ENCODE measurements at regions not wholly inside any gene's neighbourhood (a gene's known extent, or its start where the extent isn't known, plus 50 kb on each side); places are given as distances from the start of the nearest gene placed in this dataset.

DNA sequence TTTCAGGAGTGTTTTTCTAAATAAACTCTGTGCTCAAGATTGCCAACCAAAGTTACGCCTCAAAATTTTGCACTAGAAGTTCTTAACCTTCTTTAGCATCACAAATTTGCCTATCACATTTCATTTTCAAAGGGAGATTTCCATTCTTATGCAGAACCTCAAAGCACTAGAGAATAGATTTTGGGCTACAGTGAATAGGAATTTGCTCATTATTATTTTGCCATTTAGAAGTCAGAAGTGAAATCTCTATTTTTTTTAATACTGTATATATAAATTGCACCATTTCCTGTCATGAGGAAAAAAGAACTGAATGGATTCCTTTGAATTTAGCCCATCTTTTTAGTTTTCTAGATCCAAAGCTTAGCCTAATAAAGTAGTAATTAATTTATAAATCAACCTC, 796.4 kb downstream of the ADGRL2 start:
- no peak for TF ChIP-seq POLR2A (IDR thresholded peaks at IDR 0.05)
- TF ChIP-seq, protein P1, sequence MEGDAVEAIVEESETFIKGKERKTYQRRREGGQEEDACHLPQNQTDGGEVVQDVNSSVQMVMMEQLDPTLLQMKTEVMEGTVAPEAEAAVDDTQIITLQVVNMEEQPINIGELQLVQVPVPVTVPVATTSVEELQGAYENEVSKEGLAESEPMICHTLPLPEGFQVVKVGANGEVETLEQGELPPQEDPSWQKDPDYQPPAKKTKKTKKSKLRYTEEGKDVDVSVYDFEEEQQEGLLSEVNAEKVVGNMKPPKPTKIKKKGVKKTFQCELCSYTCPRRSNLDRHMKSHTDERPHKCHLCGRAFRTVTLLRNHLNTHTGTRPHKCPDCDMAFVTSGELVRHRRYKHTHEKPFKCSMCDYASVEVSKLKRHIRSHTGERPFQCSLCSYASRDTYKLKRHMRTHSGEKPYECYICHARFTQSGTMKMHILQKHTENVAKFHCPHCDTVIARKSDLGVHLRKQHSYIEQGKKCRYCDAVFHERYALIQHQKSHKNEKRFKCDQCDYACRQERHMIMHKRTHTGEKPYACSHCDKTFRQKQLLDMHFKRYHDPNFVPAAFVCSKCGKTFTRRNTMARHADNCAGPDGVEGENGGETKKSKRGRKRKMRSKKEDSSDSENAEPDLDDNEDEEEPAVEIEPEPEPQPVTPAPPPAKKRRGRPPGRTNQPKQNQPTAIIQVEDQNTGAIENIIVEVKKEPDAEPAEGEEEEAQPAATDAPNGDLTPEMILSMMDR (IDR thresholded peaks at IDR 0.05), result no peak
- no peak overlapping the region for H3K4me3 ChIP-seq
- H3K9me3 ChIP-seq (replicated peaks in 1 of 3), result no peaks in the 10 kb centered on the region
- no peaks in the 10 kb centered on the region for H3K36me3 ChIP-seq (replicated peaks in 1 of 2)
- intact Hi-C loops (cut with DNase I), result no loop called here
- no peak for DNase-seq
- no peak overlapping the region for H3K27ac ChIP-seq
- 79 to 90% (median 85%) methylated on average over 1 of the region's 1 CpG for WGBS, 4 donors
- no peaks in the 10 kb centered on the region for H3K27me3 ChIP-seq
- no peaks in the 10 kb centered on the region for H3K4me1 ChIP-seq (replicated peaks in 1 of 2)

DNA sequence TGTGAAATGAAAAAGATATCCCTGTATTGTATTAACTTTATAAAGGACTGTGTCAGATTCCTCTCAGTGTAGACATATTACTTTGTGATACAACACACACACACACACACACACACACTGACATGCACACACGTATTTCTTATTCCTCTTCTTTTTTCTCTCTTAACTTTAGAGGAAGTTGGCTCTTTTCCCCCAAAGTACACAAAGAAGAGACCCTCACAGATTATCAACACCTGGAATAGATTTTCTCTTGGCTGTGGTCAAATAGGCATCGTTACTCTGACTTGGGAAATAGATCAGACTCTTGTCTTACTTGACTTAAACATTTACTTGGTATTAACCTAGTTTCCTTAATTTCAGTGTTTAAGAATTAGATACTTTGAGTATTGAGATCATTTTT, 792.8 kb downstream of the ADGRL2 start:
- DNase-seq, result no peak

DNA sequence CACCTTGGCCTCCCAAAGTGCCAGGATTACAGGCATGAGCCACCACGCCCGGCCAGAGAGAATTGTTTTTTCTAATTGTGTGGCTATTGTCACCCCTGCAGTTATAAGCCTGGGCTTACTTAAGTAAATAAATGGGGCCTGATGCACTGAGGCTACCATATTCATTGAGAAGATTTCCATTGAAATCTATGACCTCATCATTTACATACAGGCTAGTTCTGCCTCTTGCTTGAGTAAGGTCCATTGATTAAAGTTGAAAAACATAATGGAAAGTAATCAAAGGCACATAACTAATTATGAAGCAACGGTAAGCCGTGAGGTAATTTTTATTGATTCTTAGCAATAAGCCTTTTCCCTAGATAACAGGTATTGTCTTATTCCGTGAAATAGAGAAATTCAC, 788.9 kb downstream of the ADGRL2 start:
- WGBS, 4 donors, result 93 to 96% (median 94%) methylated on average over 5 of the region's 5 CpGs
- intact Hi-C loops (cut with DNase I), result no loop called here

More for the DNA sequence above, 792.8 kb downstream of the ADGRL2 start:
- no peak overlapping the region for H3K27ac ChIP-seq
- no peaks in the 10 kb centered on the region for H3K9me3 ChIP-seq (replicated peaks in 1 of 3)
- 60 to 75% (median 66%) methylated on average over 2 of the region's 2 CpGs for WGBS, 4 donors
- no peak overlapping the region for H3K4me3 ChIP-seq
- intact Hi-C loops (cut with DNase I), result no loop called here
- H3K4me1 ChIP-seq (replicated peaks in 1 of 2), result no peaks in the 10 kb centered on the region
- no peaks in the 10 kb centered on the region for H3K36me3 ChIP-seq (replicated peaks in 1 of 2)
- TF ChIP-seq, protein P1 (IDR thresholded peaks at IDR 0.05), result no peak
- no peak for TF ChIP-seq POLR2A (IDR thresholded peaks at IDR 0.05)
- no peaks in the 10 kb centered on the region for H3K27me3 ChIP-seq

DNA sequence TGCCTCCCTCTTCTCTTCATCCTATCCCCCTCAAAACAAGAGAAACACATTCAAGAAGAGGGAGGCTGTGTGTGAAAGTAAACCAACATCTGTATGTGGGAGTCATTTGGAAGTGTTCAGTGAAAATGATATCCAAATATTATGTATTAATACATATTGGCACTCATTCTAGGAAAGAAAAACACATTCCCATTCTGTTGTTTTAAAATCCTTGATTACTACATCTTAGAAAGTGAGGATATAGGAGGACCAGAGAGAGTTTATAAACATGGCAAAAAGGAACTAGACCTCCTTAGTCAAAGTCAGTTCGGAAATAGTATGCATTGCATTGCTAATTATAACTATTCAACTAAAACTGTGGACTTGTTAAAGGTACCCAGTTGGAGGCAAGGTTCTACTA, 786.6 kb downstream of the ADGRL2 start:
- DNase-seq, result no peak
- Histone ChIP-seq H3K36me3 (replicated peaks in 1 of 2) (no peaks in the 10 kb centered on the region), H3K4me1 (replicated peaks in 1 of 2) (no peaks in the 10 kb centered on the region), H3K27ac (no peak overlapping the region), H3K9me3 (replicated peaks in 1 of 3) (no peaks in the 10 kb centered on the region), H3K4me3 (no peak overlapping the region), H3K27me3 (no peaks in the 10 kb centered on the region)
- 69 to 78% (median 75%) methylated on average over 1 of the region's 1 CpG for WGBS, 4 donors
- intact Hi-C loops (cut with DNase I), result no loop called here
- TF ChIP-seq, protein P1 (IDR thresholded peaks at IDR 0.05), result no peak
- no peak for TF ChIP-seq POLR2A (IDR thresholded peaks at IDR 0.05)

More for the DNA sequence above, 788.9 kb downstream of the ADGRL2 start:
- H3K4me1 ChIP-seq (replicated peaks in 1 of 2), result no peaks in the 10 kb centered on the region
- no peak overlapping the region for H3K27ac ChIP-seq
- no peak overlapping the region for H3K4me3 ChIP-seq
- H3K27me3 ChIP-seq, result no peaks in the 10 kb centered on the region
- no peaks in the 10 kb centered on the region for H3K36me3 ChIP-seq (replicated peaks in 1 of 2)
- TF ChIP-seq POLR2A (IDR thresholded peaks at IDR 0.05), result no peak
- TF ChIP-seq, protein P1 (IDR thresholded peaks at IDR 0.05), result no peak
- H3K9me3 ChIP-seq (replicated peaks in 1 of 3), result no peaks in the 10 kb centered on the region
- no peak for DNase-seq

All from adrenal gland (tissue), 9 donors.